ENCODE measurements at regions not wholly inside any gene's neighbourhood (a gene's known extent, or its start where the extent isn't known, plus 50 kb on each side); places are given as distances from the start of the nearest gene placed in this dataset.

- DNase-seq, result no peak
These were observed 411.0 kb upstream of the WWC1 start for GRCh38 chr5:167880420-167880819.

DNA sequence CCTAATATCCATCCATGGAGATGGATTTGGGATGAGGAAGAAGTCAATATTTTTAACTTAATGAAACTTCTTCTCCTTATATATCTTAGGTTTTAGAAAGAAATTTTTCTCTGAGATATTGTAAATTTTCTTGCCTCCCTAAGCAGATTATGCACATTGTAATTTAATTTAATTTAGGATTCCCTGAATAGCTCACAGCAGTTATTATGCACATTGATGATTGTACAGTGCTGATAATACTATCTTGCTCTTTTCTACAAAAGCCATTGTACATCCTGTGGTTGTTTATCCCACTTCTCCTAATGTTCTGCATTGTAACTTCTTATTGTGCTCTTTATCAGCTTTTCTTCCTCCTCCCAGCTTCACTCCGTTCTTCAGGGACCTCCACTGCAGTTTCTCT lies 410.4 kb upstream of the WWC1 start:
- no peak for DNase-seq

GRCh38 chr5:167886196-167886595 lies 405.2 kb upstream of the WWC1 start:
- no peak for DNase-seq

GRCh38 chr5:167888393-167888792 lies 403.1 kb upstream of the WWC1 start:
- no peak for DNase-seq

DNA sequence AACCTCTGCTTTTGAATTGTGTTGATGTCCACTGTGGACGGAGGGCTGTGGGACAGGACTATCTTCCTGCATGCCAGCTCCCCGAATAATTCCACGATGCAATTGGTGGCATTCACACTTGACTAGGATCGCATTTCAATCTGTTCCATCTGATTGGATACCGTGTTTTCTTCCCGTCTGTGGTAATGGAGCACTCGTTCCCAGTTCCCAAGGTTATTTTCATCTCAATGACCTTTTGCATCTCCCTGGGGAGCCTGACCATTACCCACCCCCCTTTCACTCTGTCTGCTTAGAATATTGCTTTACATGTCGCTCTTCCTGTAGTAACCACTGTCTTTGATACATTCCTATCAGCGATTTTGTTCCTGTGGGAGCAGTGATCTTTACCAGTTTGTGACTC lies 402.2 kb upstream of the WWC1 start:
- DNase-seq, result no peak

GRCh38 chr5:167892352-167893115 lies 398.9 kb upstream of the WWC1 start:
- no peak for DNase-seq

GRCh38 chr5:167893271-167893670 lies 398.2 kb upstream of the WWC1 start:
- no peak for DNase-seq

GRCh38 chr5:167894631-167895472 lies 396.6 kb upstream of the WWC1 start:
- DNase-seq, result no peak

DNA sequence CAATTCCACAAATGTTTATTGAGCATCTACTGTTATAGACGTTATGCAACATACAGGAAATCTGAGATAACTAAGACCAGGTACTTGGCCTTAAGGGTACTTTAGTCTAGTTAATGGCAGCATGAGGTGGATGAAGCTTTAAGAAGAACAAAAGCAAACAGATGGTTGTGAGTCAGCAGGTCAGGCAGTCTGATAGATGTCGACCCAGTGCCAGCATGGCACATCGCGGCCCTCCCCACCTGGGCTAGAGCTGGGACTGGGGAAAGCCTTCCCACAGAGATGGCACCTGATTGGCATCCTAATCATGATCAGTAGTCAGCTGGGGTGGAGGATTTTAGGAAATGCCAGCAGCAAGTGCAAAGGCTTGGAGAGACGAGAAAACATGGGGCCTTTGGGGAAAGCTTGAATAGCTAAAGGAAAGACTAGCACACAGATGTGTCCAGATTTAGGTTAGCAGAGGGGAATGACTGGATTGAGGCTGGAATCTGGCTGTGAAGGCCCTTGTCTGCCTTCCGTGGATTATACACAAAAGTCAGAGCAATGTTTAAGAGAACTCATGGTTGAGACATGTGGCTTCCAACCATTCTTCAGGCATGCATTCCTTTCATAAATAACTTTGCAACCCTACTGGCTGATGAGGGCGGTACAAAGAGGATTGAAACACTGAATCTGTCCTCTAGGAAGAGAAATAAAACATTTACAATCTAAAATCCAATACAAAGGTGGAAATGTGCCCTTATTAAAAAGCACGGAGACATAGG lies 395.4 kb upstream of the WWC1 start:
- no peak for DNase-seq

DNA sequence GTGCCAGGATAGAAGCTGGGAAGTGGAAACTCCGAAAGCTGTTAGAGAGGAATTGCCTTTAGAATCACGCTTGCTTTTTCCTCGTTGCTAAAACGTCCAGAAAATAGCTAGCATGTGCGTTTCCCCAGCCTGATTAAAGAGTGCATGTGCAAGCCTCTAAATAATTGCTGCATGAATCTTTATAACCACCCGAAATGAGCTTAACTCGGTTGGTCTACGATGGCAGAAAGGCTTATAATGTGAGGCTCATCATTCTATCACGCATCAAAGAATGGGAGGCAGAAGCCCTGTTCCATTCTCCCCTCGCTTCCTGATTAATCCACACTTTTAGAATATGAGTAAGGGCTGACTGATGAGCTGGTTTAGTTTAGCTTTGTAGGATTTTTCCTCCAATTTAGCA lies 394.6 kb upstream of the WWC1 start:
- DNase-seq, result no peak

DNA sequence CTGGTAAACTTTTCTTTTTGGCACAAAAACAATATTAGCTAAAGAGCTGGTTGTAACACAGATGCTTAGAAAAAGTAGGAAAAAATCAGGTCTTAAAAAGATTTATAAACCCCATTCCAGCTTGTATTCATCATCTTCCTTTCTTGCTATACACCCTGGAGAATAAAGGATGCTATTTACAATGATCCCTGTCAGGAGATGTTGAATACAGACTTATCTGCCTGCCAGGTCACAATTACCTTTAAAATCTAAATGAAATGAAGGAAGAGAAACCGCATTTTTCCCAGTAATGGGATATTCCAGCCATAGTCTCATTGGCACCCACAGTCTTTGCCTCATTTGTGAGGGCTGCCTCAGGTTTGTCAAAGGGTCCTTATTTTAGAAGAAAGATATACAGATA lies 394.1 kb upstream of the WWC1 start:
- DNase-seq, result no peak

GRCh38 chr5:167898361-167899042 lies 392.9 kb upstream of the WWC1 start:
- DNase-seq, result no peak

GRCh38 chr5:167899490-167900070 lies 391.9 kb upstream of the WWC1 start:
- DNase-seq, result no peak

- DNase-seq, result no peak
These were observed 391.0 kb upstream of the WWC1 start for GRCh38 chr5:167900340-167900935.

GRCh38 chr5:167902298-167902697 lies 389.1 kb upstream of the WWC1 start:
- DNase-seq, result no peak

DNA sequence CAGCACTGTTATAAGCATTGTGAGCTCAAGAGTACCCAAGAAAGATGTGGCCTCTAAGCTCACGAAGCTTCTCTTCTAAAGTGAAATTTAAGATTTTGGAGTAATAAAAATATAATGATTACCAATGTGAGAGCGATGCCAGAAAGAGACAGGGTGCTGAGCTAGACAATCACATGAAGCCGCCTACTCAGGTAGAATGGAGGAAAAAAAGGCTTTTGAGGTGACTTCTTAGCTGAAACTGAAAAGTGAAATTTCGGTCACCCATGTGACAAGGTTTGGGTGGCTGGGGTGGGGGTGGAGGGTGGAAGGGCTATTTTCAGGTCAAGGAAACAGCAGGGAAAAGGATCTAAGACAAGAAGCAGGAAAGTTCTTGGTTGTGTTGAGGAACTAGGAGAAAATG lies 388.2 kb upstream of the WWC1 start:
- no peak for DNase-seq

- DNase-seq, result no peak
These were observed 387.8 kb upstream of the WWC1 start for GRCh38 chr5:167903659-167904058.

GRCh38 chr5:167905919-167906853 lies 385.3 kb upstream of the WWC1 start:
- no peak for DNase-seq

DNA sequence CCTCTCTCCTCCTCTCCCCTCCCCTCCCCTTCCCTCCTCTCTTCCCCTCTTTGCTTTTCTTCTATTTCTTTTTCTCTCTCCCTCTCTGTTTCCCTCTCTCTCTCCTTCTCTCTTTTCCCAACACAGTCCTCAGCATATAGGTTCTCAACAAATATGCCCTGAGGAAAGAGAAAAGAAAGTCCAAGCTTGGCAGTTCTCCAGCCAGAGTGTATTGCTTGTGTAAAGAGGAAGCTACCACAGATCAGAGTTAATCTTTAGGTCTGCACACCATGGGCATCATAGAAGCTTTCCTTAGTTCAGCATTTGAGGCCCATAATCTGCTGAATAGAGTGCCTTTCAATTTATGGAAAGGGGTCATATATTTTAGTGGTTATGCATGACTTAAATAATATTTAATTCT lies 382.8 kb upstream of the WWC1 start:
- DNase-seq, result no peak

- DNase-seq, result no peak
These were observed 378.3 kb upstream of the WWC1 start for GRCh38 chr5:167912941-167913665.
